IPS-20b (cell line): ENCODE measurements at regions not wholly inside any gene's neighbourhood (a gene's known extent, or its start where the extent isn't known, plus 50 kb on each side); places are given as distances from the start of the nearest gene placed in this dataset.

Source experiments
- H3K27ac ChIP-seq: one replicate; pipeline ENCODE4 v1.5.1; 2013; ENCODE audit warnings: low read length
- H3K27me3 ChIP-seq: 2 replicates; pipeline ENCODE4 v1.6.1; 2013; ENCODE audit warnings: mild to moderate bottlenecking, low read length, inconsistent platforms; ENCODE audit not compliant: insufficient read depth
- H3K36me3 ChIP-seq: 2 replicates; pipeline ENCODE4 v1.6.1; 2013; ENCODE audit warnings: low read depth, mild to moderate bottlenecking, inconsistent platforms, low read length, moderate library complexity; ENCODE audit not compliant: insufficient read depth
- H3K4me1 ChIP-seq: 2 replicates; pipeline ENCODE4 v1.6.1; 2013; ENCODE audit warnings: mild to moderate bottlenecking, control low read depth, inconsistent platforms, low read length, moderate library complexity; ENCODE audit not compliant: insufficient read depth
- H3K4me3 ChIP-seq: 2 replicates; pipeline ENCODE4 v1.5.1; 2013; ENCODE audit warnings: mild to moderate bottlenecking, low read length, inconsistent platforms
- H3K9ac ChIP-seq: 2 replicates; pipeline ENCODE4 v1.6.1; 2013; ENCODE audit warnings: low read depth, mild to moderate bottlenecking, inconsistent platforms, low read length, moderate library complexity
- H3K9me3 ChIP-seq: 2 replicates; pipeline ENCODE4 v1.6.1; 2013; ENCODE audit warnings: mild to moderate bottlenecking, low read depth, low read length, inconsistent platforms; ENCODE audit not compliant: insufficient read depth

DNA sequence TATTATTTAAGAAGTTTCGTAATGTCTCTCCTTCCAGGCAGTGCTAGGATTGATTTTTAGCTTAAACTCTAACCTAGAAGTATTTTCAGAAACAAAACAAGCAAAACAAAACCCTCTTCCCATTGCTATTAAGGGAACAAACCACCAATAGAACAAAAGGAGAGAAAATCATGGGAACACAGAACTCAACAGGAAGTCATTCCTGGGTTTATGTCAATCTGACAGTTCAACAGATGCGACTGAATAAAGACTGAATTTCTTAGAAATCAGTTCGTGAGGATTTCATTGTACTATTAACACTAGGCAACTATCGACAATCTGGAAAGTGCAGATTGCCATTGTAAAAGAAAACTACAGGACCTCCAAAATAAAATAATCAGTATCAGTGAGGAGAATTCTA, 229.1 kb upstream of the SMIM31 start:
- H3K9ac ChIP-seq = no peak overlapping the region
- no peak overlapping the region for H3K4me3 ChIP-seq
- no peaks in the 10 kb centered on the region for H3K27me3 ChIP-seq
- no peak overlapping the region for H3K27ac ChIP-seq
- peaks cover 17% of the 10 kb centered on the region; the same call in 1 of the 2 replicates for H3K4me1 ChIP-seq
- no peaks in the 10 kb centered on the region for H3K9me3 ChIP-seq
- H3K36me3 ChIP-seq = no peaks in the 10 kb centered on the region

GRCh38 chr4:164526933-164527583, 226.9 kb upstream of the SMIM31 start:
- Histone ChIP-seq H3K27ac (no peak overlapping the region), H3K27me3 (no peaks in the 10 kb centered on the region), H3K9ac (no peak overlapping the region), H3K36me3 (no peaks in the 10 kb centered on the region), H3K4me3 (no peak overlapping the region), H3K9me3 (no peaks in the 10 kb centered on the region), H3K4me1 (peaks cover 17% of the 10 kb centered on the region; the same call in 1 of the 2 replicates)

DNA sequence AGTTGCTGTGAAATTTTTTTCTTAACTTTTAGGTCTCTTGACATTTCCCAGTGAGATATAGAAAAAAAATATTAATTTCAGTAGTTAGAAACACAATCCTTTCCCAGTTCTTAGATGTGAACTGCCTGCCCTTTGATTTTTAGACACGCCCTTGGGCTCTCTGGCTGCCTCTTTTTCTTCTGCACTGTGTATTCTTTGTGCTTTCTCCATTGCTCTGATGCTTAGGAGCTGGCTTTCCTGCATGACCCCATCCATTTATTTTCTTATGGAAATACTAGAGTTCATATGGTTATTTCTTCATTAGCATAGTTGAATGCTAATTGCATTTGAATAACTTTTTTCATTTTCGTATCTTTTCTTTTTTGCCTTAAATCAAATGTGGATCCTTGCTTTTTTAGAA, 224.9 kb upstream of the SMIM31 start:
- H3K4me1 ChIP-seq = peaks cover 17% of the 10 kb centered on the region; the same call in 1 of the 2 replicates

DNA sequence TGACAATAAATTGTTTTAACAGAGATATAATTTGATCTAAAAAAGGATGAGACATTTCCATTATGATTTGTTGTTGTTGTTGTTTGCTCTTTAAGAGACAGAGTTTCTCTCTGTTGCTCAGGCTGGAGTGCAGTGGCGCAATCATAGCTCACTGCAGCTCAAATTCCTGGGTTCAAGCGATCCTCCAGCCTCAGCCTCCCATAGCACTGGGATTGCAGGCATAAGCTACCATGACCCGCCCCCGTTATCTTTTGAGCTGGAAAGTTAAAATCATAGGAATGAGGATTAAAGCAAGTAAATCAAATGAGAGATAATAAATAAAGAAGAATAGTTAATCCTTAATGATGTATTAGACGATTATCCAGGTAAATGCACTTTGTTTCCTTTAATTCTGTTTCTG, 224.4 kb upstream of the SMIM31 start:
- Histone ChIP-seq H3K9me3 (no peaks in the 10 kb centered on the region), H3K4me3 (no peak overlapping the region), H3K27me3 (no peaks in the 10 kb centered on the region), H3K27ac (peak overlapping the region; percentile 33), H3K4me1 (peaks cover 17% of the 10 kb centered on the region; the same call in 1 of the 2 replicates), H3K9ac (no peak overlapping the region), H3K36me3 (no peaks in the 10 kb centered on the region)

More for the DNA sequence above, 224.9 kb upstream of the SMIM31 start:
- Histone ChIP-seq H3K27me3 (no peaks in the 10 kb centered on the region), H3K9ac (no peak overlapping the region), H3K36me3 (no peaks in the 10 kb centered on the region), H3K27ac (peak overlapping the region; percentile 33), H3K9me3 (no peaks in the 10 kb centered on the region), H3K4me3 (no peak overlapping the region)

GRCh38 chr4:164531336-164531735, 222.6 kb upstream of the SMIM31 start:
- H3K4me1 ChIP-seq = peaks cover 17% of the 10 kb centered on the region
- H3K36me3 ChIP-seq = no peaks in the 10 kb centered on the region
- H3K27ac ChIP-seq = no peak overlapping the region
- no peak overlapping the region for H3K9ac ChIP-seq
- H3K4me3 ChIP-seq = no peak overlapping the region
- no peaks in the 10 kb centered on the region for H3K9me3 ChIP-seq
- H3K27me3 ChIP-seq = no peaks in the 10 kb centered on the region

DNA sequence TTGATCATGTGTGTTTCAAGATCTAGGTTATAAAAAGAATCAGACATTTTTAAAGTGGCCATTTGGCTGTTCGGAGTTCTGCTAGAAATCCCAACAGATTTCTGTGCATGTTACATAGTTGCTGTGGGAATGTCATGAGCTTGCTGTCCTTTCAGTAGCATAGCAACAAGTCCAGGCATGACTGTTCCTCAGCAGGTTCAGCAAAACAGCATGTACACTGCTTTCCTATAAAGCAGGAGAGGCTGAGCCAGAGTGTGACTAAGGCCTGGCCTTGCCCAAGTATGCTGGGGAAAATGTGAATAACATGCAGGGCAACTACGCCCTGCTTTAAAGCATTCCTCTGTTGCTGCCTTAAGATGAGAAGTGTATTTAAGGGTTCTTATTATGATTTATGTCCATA, 217.1 kb upstream of the SMIM31 start:
- Histone ChIP-seq H3K27me3 (no peaks in the 10 kb centered on the region), H3K36me3 (no peaks in the 10 kb centered on the region), H3K9me3 (peaks cover 12% of the 10 kb centered on the region), H3K27ac (no peak overlapping the region), H3K4me1 (peaks cover 8% of the 10 kb centered on the region), H3K4me3 (no peak overlapping the region), H3K9ac (no peak overlapping the region)

GRCh38 chr4:164538097-164538496, 215.8 kb upstream of the SMIM31 start:
- Histone ChIP-seq H3K27ac (no peak overlapping the region), H3K4me3 (no peak overlapping the region), H3K36me3 (no peaks in the 10 kb centered on the region), H3K27me3 (no peaks in the 10 kb centered on the region), H3K9ac (no peak overlapping the region), H3K9me3 (peaks cover 12% of the 10 kb centered on the region), H3K4me1 (peaks cover 8% of the 10 kb centered on the region)

- H3K9ac ChIP-seq = no peak overlapping the region
- peaks cover 4% of the 10 kb centered on the region; the same call in 1 of the 2 replicates for H3K4me1 ChIP-seq
- no peak overlapping the region for H3K4me3 ChIP-seq
- H3K36me3 ChIP-seq = no peaks in the 10 kb centered on the region
- no peaks in the 10 kb centered on the region for H3K27me3 ChIP-seq
- H3K9me3 ChIP-seq = peaks cover 12% of the 10 kb centered on the region
- no peak overlapping the region for H3K27ac ChIP-seq
Measured at GRCh38 chr4:164540987-164541386, 212.9 kb upstream of the SMIM31 start.

DNA sequence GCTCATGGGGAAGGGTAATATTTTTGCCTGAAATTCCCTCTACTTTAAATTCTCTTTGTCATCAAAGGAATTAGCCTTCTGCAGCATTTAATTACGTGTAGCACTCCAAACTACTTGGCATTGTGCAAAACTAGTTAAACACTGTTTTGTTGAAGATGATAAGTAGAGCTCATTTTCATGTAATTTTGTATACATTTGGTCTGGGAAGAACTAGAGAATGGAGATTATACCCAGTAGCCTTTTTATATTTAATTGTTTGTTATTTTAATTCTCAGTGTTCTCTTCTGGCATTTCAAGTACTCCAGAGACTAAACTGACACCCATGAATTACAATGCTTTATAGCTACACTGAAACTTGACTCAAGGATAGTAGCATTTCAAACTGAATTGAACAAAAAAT, 211.5 kb upstream of the SMIM31 start:
- Histone ChIP-seq H3K4me1 (no peaks in the 10 kb centered on the region), H3K4me3 (no peak overlapping the region), H3K36me3 (no peaks in the 10 kb centered on the region), H3K9me3 (peaks cover 12% of the 10 kb centered on the region), H3K9ac (no peak overlapping the region), H3K27ac (no peak overlapping the region), H3K27me3 (no peaks in the 10 kb centered on the region)

- H3K4me3 ChIP-seq = no peak overlapping the region
- H3K9me3 ChIP-seq = no peaks in the 10 kb centered on the region
- no peaks in the 10 kb centered on the region for H3K27me3 ChIP-seq
- 0 out of 2 replicates have a peak, but pooled peaks cover 2% of the 10 kb centered on the region for H3K4me1 ChIP-seq
- H3K27ac ChIP-seq = no peak overlapping the region
- H3K36me3 ChIP-seq = no peaks in the 10 kb centered on the region
- no peak overlapping the region for H3K9ac ChIP-seq
Measured at GRCh38 chr4:164550989-164551712, 202.8 kb upstream of the SMIM31 start.

GRCh38 chr4:164551713-164552040, 202.3 kb upstream of the SMIM31 start:
- H3K27me3 ChIP-seq = no peaks in the 10 kb centered on the region
- no peak overlapping the region for H3K4me3 ChIP-seq
- H3K4me1 ChIP-seq = 0 out of 2 replicates have a peak, but pooled peaks cover 2% of the 10 kb centered on the region
- no peak overlapping the region for H3K9ac ChIP-seq
- H3K9me3 ChIP-seq = no peaks in the 10 kb centered on the region
- no peaks in the 10 kb centered on the region for H3K36me3 ChIP-seq
- no peak overlapping the region for H3K27ac ChIP-seq
